Effector CD4-positive, alpha-beta T cell (primary cell): ENCODE measurements at regions not wholly inside any gene's neighbourhood (a gene's known extent, or its start where the extent isn't known, plus 50 kb on each side); places are given as distances from the start of the nearest gene placed in this dataset.

Experiments used
- DNase-seq: peaks from one replicate; pipeline ENCODE4 v3.0.0-alpha.2; 2020

GRCh38 chr11:26109658-26110368, 222.1 kb upstream of the ANO3 start:
- no peak for DNase-seq

- no peak for DNase-seq
Measured at GRCh38 chr11:26112264-26112663, 219.7 kb upstream of the ANO3 start.

DNA sequence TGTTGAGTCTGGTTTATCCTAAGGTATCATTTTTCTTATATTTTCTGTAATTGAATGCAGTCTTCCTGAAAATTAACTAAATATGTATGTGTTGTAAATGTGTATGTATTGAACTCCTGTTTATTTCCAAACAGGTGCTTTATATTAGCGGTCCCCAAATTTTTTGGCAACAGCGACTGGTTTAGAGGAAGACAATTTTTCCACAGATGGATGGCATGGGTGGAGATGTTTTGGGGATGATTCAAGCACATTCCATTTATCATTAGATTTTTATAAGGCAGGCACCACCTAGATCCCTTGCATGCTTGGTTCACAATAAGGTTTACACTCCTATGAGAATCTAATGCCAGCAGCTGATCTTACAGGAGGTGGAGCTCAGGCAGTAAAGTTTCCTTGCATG, 210.5 kb upstream of the ANO3 start:
- no peak for DNase-seq

GRCh38 chr11:26126741-26127140, 205.2 kb upstream of the ANO3 start:
- no peak for DNase-seq

DNA sequence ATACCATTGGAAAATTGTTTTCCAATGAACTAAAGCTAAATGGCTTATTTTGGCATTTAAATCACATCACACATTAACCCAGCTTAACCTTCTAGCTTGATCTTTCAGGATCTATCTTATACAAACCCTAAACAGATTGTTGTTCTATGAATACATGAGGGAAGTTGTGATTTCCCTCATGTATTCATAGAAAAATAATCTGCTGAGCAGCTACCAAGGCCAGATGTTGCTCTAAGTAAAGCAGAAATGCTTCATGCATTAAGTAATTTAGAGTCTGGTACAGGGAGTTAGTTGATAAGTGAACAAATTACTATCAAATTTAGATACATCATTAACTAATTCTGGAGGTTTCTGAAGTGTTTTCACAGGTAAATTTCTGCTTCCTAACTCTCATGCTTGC, 204.6 kb upstream of the ANO3 start:
- DNase-seq: no peak

DNA sequence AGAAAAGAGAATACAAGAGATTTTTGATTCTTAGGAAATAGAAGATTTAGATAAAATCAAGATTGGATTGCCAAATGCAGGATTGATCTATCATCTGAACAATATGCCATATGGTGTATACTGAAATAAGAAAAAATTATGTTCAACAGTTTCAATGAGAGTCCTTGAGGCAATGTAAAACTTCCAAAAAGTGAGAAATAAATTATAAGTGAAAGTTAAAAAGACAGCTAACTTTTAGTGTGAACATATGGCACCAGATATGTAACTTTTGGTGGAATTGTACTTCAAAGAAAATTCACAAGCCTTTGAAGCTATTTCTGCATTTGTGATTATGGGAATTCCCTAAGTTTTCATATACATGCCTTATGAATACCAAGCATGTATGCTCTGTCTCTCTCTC, 200.5 kb upstream of the ANO3 start:
- no peak for DNase-seq

DNA sequence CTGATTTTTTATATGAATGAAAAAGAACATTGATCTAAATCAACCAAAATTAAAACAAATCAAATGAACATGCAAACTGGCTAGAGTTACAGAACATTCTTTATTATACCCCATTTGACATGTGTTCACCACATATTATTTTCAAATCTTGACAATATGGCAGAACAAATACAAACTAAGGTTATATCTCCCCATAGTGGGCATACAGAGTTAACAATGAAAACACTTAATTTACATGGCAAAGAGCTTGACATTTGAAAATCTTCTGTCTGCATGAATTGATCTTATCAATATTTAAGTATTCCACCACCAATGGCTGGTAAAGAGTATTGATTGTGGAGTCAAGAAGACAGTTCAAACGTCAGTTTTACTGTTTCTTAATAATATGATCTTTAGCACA, 197.9 kb upstream of the ANO3 start:
- no peak for DNase-seq

- DNase-seq: no peak
Measured at GRCh38 chr11:26134481-26135355, 197.2 kb upstream of the ANO3 start.

DNA sequence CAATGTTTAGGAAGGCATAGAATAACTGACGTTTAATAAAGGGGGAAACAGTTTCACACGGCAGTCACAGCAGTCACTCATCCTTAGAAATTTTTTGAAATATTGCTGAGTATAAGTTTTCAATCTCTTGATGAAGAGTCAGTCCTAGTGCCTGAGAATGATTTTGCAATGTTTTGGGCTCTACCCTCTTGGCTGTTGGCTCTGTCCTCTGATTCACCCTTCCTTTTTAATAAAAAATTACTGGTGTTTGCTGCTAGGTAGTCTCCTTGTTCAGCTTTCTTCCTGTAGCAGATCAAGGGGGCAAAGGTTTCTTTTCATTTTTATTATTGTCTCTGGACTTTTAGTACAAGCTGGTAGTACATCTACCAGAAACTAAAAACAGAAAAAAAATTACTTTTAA, 194.3 kb upstream of the ANO3 start:
- no peak for DNase-seq

- no peak for DNase-seq
Measured at GRCh38 chr11:26142891-26143290, 189.0 kb upstream of the ANO3 start.

- DNase-seq: no peak
Measured at GRCh38 chr11:26143566-26144290, 188.2 kb upstream of the ANO3 start.

- no peak for DNase-seq
Measured at GRCh38 chr11:26144291-26144690, 187.6 kb upstream of the ANO3 start.

DNA sequence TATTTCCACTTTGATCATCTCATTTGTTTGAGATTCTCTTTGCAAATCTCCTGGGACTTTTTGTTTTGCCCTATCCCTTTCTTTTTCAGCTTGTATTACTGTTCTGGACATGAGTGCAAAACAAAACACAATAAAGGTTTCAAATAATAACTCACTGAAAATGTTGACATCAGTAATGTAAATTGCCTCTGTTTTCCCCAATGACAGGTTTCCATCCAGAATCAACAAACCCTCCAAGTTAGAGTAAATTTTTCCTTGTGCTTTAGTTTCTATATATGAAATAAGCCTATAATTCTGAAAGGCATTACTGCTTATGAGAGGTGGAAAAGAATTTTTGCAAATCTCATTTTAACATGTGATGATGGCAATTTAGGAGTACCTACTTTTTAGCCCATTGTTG, 187.0 kb upstream of the ANO3 start:
- DNase-seq: no peak

GRCh38 chr11:26149585-26149984, 182.3 kb upstream of the ANO3 start:
- no peak for DNase-seq

DNA sequence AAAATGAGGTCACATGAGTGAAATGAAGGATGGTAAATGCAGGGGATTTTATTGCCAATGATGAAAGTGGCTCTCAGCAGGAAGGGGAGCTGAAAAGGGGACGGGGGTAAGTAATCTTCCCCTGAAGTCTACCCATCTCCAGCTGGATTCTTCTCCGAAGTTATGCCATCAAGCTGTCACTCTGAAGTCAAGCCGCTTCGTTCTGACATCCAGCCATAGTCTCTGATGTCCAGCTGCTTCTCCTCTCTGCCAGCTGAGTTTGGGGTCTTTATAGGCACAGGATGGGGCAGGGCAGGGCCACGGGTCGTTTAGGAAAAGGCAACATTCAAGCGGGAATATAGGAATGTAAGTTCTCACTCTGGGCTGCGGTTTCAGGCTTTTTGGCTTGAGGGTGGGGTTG, 181.9 kb upstream of the ANO3 start:
- no peak for DNase-seq

DNA sequence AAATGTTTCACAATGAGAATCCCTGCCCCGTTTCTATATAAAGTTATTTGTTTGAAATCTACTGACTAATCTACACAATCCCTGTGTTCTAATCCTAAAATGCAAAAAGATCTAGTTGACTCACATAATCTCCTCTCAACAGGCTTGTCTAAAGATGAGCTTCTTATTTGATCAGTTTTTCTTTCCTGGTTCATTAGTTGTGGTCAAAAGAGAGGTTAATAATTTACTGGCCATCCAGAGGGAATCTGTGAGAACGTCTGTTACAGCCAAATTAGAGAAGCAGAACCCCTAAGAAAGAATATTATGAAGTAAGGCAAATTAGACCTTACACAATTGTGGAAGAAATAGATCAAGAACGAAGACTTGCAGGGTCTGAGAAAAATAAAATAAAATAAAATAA, 173.7 kb upstream of the ANO3 start:
- no peak for DNase-seq

DNA sequence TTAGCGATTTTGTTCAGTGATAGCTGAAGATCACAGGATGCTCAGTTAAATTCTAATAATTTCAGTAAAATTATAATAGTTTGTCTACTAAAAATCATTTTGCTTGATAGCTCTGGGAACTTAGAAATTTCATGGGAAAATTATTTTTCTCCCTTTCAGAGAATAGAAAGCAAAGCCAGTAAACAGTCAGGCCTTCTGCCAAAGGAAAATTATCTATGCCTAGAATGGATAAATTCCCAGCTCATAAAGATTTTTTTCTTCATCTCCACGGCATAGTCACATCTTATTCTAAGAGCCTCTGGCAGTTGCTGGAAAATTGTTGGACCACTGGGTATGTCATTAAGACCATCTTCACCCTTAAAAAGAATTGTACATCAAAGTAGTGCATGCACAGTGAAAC, 169.6 kb upstream of the ANO3 start:
- DNase-seq: no peak

- DNase-seq: no peak
Measured at GRCh38 chr11:26186389-26186788, 145.5 kb upstream of the ANO3 start.

GRCh38 chr11:26187639-26188038, 144.3 kb upstream of the ANO3 start:
- no peak for DNase-seq

DNA sequence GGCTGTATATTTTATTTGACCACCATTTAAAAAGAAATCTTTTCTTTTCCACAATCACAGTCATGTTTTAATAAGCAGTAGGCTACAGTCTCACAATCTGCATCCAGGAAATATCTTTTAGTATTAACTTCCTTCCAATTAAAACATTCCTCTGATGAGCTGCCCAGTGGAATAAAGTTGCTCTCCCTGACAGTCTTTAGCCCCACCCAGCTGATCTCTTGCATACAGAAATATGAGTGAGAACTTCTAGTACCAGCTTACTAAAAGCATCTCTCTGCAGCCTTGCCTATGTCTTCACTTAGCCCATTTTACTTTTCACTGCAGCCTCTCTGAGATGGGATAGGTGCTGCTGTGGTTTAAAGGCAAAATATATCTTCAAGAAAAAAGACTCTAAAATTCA, 143.4 kb upstream of the ANO3 start:
- no peak for DNase-seq

- DNase-seq: no peak
Measured at GRCh38 chr11:26191193-26191592, 140.7 kb upstream of the ANO3 start.

DNA sequence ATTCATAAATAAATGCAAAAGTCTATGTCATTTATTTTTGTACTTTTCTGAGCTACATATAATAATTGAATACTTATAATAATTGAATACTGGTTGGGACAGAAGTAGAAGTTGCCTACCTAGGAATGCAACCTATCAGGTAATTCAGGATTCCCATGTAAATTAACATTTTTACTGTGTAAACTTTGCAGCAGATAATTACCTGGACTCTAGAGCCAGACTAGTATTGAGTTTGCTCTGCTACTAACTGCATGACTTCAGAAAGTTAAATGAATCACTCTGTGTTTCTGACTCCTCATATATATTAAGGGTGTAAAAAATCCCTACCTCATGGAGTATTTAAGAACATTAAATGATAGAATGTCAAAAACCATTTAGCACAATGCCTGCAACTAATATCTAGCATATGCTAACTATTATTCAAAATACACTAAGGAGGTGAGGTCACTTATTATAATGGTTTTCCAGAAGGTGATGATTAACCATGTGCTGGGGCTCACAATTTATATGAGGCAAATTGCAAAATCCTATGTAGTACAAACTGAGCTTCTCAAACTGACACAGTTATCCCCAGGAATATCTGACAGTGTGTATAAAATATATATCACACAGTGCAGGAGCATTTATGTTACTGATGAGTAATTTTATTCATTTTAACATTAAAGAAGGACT, 138.1 kb upstream of the ANO3 start:
- no peak for DNase-seq

DNA sequence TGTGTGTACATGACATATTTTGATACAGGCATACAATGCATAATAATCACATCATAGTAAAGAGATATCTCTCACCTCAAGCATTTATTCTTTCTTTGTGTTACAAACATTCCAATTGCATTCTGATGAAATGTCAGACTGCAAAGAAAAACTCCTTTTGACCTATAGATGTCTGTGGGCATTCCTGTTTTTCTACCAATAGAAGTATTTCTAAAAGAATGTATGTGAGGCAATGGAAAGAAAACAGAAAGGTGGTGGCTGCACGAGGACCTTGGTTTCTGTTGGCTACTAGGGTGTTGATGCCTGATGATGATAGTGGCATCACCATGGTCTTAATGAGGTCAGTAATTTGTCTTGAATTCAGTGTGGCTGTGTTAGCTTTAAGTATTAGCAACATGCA, 137.0 kb upstream of the ANO3 start:
- no peak for DNase-seq
